GM23338 (cell line): ENCODE measurements at regions not wholly inside any gene's neighbourhood (a gene's known extent, or its start where the extent isn't known, plus 50 kb on each side); places are given as distances from the start of the nearest gene placed in this dataset.

Source experiments
- ATAC-seq: fragments of 200-7000 bp; cut with Tn5 transposase; 3 replicates; pipeline ENCODE4 v1.9.1; 2020
- DNase-seq: peaks from one replicate; pipeline ENCODE4 v3.0.0-alpha.2; 2015; ENCODE audit warnings: low spot score
- H2AFZ ChIP-seq: fragments of 200-600 bp; sonication (generic); 2 replicates; pipeline ENCODE4 v1.8.0; 2016; ENCODE audit warnings: antibody characterized with exemption, mild to moderate bottlenecking, moderate library complexity
- H3F3A ChIP-seq: fragments of 200-600 bp; sonication (generic); replicated peaks from 2 replicates; pipeline ENCODE4 v1.8.0; 2017; ENCODE audit warnings: antibody characterized with exemption, mixed run types, low read depth
- H3K27ac ChIP-seq: fragments of 200-600 bp; sonication (generic); 2 replicates; pipeline ENCODE4 v1.6.1; 2016; ENCODE audit warnings: low read depth
- H3K27me3 ChIP-seq: fragments of 200-600 bp; sonication (generic); 2 replicates; pipeline ENCODE4 v1.8.0; 2016; ENCODE audit warnings: mild to moderate bottlenecking, mixed run types, moderate library complexity; ENCODE audit not compliant: insufficient read depth
- H3K36me3 ChIP-seq: fragments of 200-600 bp; sonication (generic); 2 replicates; pipeline ENCODE4 v1.8.0; 2016; ENCODE audit warnings: mild to moderate bottlenecking; ENCODE audit not compliant: insufficient read depth
- H3K4me1 ChIP-seq: fragments of 200-600 bp; sonication (generic); 2 replicates; pipeline ENCODE4 v1.8.0; 2016; ENCODE audit warnings: mild to moderate bottlenecking, moderate library complexity; ENCODE audit not compliant: insufficient read depth
- H3K4me2 ChIP-seq: fragments of 200-600 bp; sonication (generic); 2 replicates; pipeline ENCODE4 v1.7.1; 2017; ENCODE audit warnings: mixed run types
- H3K4me3 ChIP-seq: fragments of 200-600 bp; sonication (generic); 2 replicates; pipeline ENCODE4 v1.6.1; 2016; ENCODE audit warnings: mixed run types
- H3K79me2 ChIP-seq: fragments of 200-600 bp; sonication (generic); replicated peaks from 2 replicates; pipeline ENCODE4 v1.8.0; 2017; ENCODE audit warnings: mild to moderate bottlenecking; ENCODE audit not compliant: insufficient read depth
- H3K9me2 ChIP-seq: fragments of 200-600 bp; sonication (generic); 2 replicates; pipeline ENCODE4 v1.8.0; 2017; ENCODE audit not compliant: insufficient read depth
- H4K20me1 ChIP-seq: fragments of 200-600 bp; sonication (generic); replicated peaks from 2 replicates; pipeline ENCODE4 v1.8.0; 2017; ENCODE audit warnings: mild to moderate bottlenecking; ENCODE audit not compliant: insufficient read depth
- H3K27ac Mint-ChIP-seq: 2 replicates; pipeline ENCODE4 v1.8.0; 2020; ENCODE audit warnings: inconsistent platforms, mild to moderate bottlenecking, moderate library complexity, mixed read lengths
- H3K27me3 Mint-ChIP-seq: 3 replicates; pipeline ENCODE4 v1.8.0; 2022; ENCODE audit warnings: low read depth, mild to moderate bottlenecking, moderate library complexity, mixed read lengths, inconsistent platforms; ENCODE audit not compliant: insufficient read depth, poor library complexity
- H3K36me3 Mint-ChIP-seq: 3 replicates; pipeline ENCODE4 v1.8.0; 2021; ENCODE audit warnings: low read depth, mild to moderate bottlenecking, inconsistent platforms, moderate library complexity, mixed read lengths
- H3K4me1 Mint-ChIP-seq: 3 replicates; pipeline ENCODE4 v1.8.0; 2020; ENCODE audit warnings: mild to moderate bottlenecking, inconsistent platforms, mixed read lengths
- H3K4me3 Mint-ChIP-seq: 3 replicates; pipeline ENCODE4 v1.8.0; 2021; ENCODE audit warnings: moderate library complexity, mild to moderate bottlenecking, inconsistent platforms, mixed read lengths
- H3K9me3 Mint-ChIP-seq: 3 replicates; pipeline ENCODE4 v1.8.0; 2020; ENCODE audit warnings: moderate library complexity, mild to moderate bottlenecking, inconsistent platforms, mixed read lengths
- CREB1 ChIP-seq: fragments of 250-450 bp; sonication (Bioruptor Pico); IDR thresholded peaks from 2 replicates; pipeline ENCODE4 v1.5.0; 2020; ENCODE audit warnings: low read depth, mild to moderate bottlenecking, moderate library complexity
- EZH2 ChIP-seq: fragments of 200-600 bp; sonication (generic); IDR thresholded peaks from one replicate; pipeline ENCODE4 v1.8.0; 2017; ENCODE audit warnings: antibody characterized with exemption, mild to moderate bottlenecking, low read depth; ENCODE audit not compliant: unreplicated experiment
- EZH2phosphoT487 ChIP-seq: fragments of 200-600 bp; sonication (generic); IDR thresholded peaks from one replicate; pipeline ENCODE4 v1.8.1; 2018; ENCODE audit warnings: antibody characterized with exemption; ENCODE audit not compliant: unreplicated experiment
- JUNB ChIP-seq: IDR thresholded peaks from one replicate; pipeline ENCODE4 v1.6.1; 2016; ENCODE audit warnings: antibody characterized with exemption; ENCODE audit not compliant: unreplicated experiment
- NANOG ChIP-seq: IDR thresholded peaks from 2 replicates; pipeline ENCODE4 v1.6.1; 2016; ENCODE audit warnings: antibody characterized with exemption, borderline replicate concordance
- POLR2AphosphoS5 ChIP-seq: IDR thresholded peaks from 2 replicates; pipeline ENCODE4 v1.6.1; 2016; ENCODE audit warnings: antibody characterized with exemption, low read depth
- STAT1 ChIP-seq: IDR thresholded peaks from one replicate; pipeline ENCODE4 v1.6.1; 2016; ENCODE audit warnings: antibody characterized with exemption; ENCODE audit not compliant: unreplicated experiment
- ZNF114 ChIP-seq: fragments of 250-450 bp; sonication (Bioruptor Pico); IDR thresholded peaks from 2 replicates; pipeline ENCODE4 v1.5.0; 2020; ENCODE audit warnings: mild to moderate bottlenecking, moderate library complexity
- ZNF331 ChIP-seq: fragments of 250-450 bp; sonication (Bioruptor Pico); IDR thresholded peaks from 2 replicates; pipeline ENCODE4 v1.5.0; 2020; ENCODE audit warnings: low read depth, mild to moderate bottlenecking, moderate library complexity
- TF ChIP-seq, protein P1 (sequence below), 2 experiments: fragments of 200-600 bp in 1 of 2; sonication (generic) in 1 of 2; conservative IDR thresholded peaks; 2 replicates each; pipeline versions ENCODE4 v1.5.1 to v1.6.1; 2016 to 2017; ENCODE audit warnings: antibody characterized with exemption in 2 of 2, low read depth in 2 of 2, mild to moderate bottlenecking in 2 of 2, moderate library complexity in 1 of 2
- TF ChIP-seq, protein P2 (sequence below): fragments of 250-450 bp; sonication (Bioruptor Pico); IDR thresholded peaks from 2 replicates; pipeline ENCODE4 v1.5.0; 2020; ENCODE audit warnings: mild to moderate bottlenecking, moderate library complexity
- TF ChIP-seq, protein P3 (sequence below): IDR thresholded peaks from 2 replicates; pipeline ENCODE4 v1.6.1; 2016; ENCODE audit warnings: antibody characterized with exemption
- TF ChIP-seq, protein P4 (sequence below): IDR thresholded peaks from one replicate; pipeline ENCODE4 v1.6.1; 2018; ENCODE audit warnings: antibody characterized with exemption; ENCODE audit not compliant: unreplicated experiment

DNA sequence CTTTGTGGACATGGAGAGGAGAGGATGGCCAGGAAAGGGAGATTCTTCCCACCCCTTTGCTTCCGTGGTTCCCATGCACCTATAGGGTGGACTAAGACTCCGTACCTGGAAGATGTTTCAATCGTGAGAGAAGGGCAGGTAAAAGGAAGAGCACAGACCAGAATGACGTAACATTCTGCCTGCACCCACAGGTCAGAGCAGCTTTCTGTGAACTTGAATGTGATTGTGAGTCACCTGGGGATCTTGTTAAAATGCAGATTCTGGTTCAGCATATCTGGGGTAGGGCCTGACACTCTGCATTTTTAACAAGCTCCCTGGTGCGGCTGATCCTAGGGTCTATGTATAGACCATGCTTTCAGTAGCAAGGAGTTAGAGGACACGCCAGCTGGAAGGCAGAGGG, 164.1 kb upstream of the SGK1 start:
- TF ChIP-seq STAT1: no peak
- TF ChIP-seq, protein P1, sequence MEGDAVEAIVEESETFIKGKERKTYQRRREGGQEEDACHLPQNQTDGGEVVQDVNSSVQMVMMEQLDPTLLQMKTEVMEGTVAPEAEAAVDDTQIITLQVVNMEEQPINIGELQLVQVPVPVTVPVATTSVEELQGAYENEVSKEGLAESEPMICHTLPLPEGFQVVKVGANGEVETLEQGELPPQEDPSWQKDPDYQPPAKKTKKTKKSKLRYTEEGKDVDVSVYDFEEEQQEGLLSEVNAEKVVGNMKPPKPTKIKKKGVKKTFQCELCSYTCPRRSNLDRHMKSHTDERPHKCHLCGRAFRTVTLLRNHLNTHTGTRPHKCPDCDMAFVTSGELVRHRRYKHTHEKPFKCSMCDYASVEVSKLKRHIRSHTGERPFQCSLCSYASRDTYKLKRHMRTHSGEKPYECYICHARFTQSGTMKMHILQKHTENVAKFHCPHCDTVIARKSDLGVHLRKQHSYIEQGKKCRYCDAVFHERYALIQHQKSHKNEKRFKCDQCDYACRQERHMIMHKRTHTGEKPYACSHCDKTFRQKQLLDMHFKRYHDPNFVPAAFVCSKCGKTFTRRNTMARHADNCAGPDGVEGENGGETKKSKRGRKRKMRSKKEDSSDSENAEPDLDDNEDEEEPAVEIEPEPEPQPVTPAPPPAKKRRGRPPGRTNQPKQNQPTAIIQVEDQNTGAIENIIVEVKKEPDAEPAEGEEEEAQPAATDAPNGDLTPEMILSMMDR (conservative IDR thresholded peaks at IDR 0.05; ENCODE audit: low read depth in 2 of 2): no peak
- TF ChIP-seq, protein P2, sequence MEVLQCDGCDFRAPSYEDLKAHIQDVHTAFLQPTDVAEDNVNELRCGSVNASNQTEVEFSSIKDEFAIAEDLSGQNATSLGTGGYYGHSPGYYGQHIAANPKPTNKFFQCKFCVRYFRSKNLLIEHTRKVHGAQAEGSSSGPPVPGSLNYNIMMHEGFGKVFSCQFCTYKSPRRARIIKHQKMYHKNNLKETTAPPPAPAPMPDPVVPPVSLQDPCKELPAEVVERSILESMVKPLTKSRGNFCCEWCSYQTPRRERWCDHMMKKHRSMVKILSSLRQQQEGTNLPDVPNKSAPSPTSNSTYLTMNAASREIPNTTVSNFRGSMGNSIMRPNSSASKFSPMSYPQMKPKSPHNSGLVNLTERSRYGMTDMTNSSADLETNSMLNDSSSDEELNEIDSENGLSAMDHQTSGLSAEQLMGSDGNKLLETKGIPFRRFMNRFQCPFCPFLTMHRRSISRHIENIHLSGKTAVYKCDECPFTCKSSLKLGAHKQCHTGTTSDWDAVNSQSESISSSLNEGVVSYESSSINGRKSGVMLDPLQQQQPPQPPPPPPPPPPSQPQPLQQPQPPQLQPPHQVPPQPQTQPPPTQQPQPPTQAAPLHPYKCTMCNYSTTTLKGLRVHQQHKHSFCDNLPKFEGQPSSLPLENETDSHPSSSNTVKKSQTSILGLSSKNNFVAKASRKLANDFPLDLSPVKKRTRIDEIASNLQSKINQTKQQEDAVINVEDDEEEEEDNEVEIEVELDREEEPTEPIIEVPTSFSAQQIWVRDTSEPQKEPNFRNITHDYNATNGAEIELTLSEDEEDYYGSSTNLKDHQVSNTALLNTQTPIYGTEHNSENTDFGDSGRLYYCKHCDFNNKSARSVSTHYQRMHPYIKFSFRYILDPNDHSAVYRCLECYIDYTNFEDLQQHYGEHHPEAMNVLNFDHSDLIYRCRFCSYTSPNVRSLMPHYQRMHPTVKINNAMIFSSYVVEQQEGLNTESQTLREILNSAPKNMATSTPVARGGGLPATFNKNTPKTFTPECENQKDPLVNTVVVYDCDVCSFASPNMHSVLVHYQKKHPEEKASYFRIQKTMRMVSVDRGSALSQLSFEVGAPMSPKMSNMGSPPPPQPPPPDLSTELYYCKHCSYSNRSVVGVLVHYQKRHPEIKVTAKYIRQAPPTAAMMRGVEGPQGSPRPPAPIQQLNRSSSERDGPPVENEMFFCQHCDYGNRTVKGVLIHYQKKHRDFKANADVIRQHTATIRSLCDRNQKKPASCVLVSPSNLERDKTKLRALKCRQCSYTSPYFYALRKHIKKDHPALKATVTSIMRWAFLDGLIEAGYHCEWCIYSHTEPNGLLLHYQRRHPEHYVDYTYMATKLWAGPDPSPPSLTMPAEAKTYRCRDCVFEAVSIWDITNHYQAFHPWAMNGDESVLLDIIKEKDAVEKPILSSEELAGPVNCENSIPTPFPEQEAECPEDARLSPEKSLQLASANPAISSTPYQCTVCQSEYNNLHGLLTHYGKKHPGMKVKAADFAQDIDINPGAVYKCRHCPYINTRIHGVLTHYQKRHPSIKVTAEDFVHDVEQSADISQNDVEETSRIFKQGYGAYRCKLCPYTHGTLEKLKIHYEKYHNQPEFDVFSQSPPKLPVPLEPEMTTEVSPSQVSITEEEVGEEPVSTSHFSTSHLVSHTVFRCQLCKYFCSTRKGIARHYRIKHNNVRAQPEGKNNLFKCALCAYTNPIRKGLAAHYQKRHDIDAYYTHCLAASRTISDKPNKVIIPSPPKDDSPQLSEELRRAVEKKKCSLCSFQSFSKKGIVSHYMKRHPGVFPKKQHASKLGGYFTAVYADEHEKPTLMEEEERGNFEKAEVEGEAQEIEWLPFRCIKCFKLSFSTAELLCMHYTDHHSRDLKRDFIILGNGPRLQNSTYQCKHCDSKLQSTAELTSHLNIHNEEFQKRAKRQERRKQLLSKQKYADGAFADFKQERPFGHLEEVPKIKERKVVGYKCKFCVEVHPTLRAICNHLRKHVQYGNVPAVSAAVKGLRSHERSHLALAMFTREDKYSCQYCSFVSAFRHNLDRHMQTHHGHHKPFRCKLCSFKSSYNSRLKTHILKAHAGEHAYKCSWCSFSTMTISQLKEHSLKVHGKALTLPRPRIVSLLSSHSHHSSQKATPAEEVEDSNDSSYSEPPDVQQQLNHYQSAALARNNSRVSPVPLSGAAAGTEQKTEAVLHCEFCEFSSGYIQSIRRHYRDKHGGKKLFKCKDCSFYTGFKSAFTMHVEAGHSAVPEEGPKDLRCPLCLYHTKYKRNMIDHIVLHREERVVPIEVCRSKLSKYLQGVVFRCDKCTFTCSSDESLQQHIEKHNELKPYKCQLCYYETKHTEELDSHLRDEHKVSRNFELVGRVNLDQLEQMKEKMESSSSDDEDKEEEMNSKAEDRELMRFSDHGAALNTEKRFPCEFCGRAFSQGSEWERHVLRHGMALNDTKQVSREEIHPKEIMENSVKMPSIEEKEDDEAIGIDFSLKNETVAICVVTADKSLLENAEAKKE: no peak
- TF ChIP-seq CREB1 (CRISPR knock-in tag): no peak
- TF ChIP-seq, protein P3, sequence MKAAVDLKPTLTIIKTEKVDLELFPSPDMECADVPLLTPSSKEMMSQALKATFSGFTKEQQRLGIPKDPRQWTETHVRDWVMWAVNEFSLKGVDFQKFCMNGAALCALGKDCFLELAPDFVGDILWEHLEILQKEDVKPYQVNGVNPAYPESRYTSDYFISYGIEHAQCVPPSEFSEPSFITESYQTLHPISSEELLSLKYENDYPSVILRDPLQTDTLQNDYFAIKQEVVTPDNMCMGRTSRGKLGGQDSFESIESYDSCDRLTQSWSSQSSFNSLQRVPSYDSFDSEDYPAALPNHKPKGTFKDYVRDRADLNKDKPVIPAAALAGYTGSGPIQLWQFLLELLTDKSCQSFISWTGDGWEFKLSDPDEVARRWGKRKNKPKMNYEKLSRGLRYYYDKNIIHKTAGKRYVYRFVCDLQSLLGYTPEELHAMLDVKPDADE: no peak
- TF ChIP-seq, protein P4, sequence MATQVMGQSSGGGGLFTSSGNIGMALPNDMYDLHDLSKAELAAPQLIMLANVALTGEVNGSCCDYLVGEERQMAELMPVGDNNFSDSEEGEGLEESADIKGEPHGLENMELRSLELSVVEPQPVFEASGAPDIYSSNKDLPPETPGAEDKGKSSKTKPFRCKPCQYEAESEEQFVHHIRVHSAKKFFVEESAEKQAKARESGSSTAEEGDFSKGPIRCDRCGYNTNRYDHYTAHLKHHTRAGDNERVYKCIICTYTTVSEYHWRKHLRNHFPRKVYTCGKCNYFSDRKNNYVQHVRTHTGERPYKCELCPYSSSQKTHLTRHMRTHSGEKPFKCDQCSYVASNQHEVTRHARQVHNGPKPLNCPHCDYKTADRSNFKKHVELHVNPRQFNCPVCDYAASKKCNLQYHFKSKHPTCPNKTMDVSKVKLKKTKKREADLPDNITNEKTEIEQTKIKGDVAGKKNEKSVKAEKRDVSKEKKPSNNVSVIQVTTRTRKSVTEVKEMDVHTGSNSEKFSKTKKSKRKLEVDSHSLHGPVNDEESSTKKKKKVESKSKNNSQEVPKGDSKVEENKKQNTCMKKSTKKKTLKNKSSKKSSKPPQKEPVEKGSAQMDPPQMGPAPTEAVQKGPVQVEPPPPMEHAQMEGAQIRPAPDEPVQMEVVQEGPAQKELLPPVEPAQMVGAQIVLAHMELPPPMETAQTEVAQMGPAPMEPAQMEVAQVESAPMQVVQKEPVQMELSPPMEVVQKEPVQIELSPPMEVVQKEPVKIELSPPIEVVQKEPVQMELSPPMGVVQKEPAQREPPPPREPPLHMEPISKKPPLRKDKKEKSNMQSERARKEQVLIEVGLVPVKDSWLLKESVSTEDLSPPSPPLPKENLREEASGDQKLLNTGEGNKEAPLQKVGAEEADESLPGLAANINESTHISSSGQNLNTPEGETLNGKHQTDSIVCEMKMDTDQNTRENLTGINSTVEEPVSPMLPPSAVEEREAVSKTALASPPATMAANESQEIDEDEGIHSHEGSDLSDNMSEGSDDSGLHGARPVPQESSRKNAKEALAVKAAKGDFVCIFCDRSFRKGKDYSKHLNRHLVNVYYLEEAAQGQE: no peak
- TF ChIP-seq EZH2phosphoT487: no peak
- no peak for TF ChIP-seq ZNF114 (CRISPR knock-in tag)
- TF ChIP-seq EZH2: no peak
- no peak for TF ChIP-seq ZNF331 (CRISPR knock-in tag)
- no peak for TF ChIP-seq POLR2AphosphoS5
- no peak for TF ChIP-seq NANOG
- no peak for TF ChIP-seq JUNB
- no peak overlapping the region for H3K27ac ChIP-seq
- H3K4me1 ChIP-seq: no peaks in the 10 kb centered on the region
- H3F3A ChIP-seq: no peaks in the 10 kb centered on the region
- peak overlapping the region; percentile 88 for H2AFZ ChIP-seq
- 0 out of 2 replicates have a peak, but pooled peaks cover 6% of the 10 kb centered on the region for H3K9me2 ChIP-seq
- no peaks in the 10 kb centered on the region for H3K36me3 ChIP-seq
- H3K4me1 Mint-ChIP-seq: peaks cover 15% of the 10 kb centered on the region
- H3K9me3 Mint-ChIP-seq: no peaks in the 10 kb centered on the region
- H3K27me3 ChIP-seq: no peaks in the 10 kb centered on the region
- H3K27ac Mint-ChIP-seq: no peak overlapping the region
- H4K20me1 ChIP-seq: no peaks in the 10 kb centered on the region
- no peak for DNase-seq
- no peak for ATAC-seq
- no peak overlapping the region for H3K4me2 ChIP-seq
- H3K27me3 Mint-ChIP-seq: peaks cover 3% of the 10 kb centered on the region
- H3K36me3 Mint-ChIP-seq: no peaks in the 10 kb centered on the region
- H3K4me3 ChIP-seq: no peak overlapping the region
- no peak overlapping the region for H3K4me3 Mint-ChIP-seq
- H3K79me2 ChIP-seq: no peaks in the 10 kb centered on the region
